MM.1S (cell line): ENCODE measurements at regions not wholly inside any gene's neighbourhood (a gene's known extent, or its start where the extent isn't known, plus 50 kb on each side); places are given as distances from the start of the nearest gene placed in this dataset.

Source experiments
- DNase-seq: peaks from one replicate; pipeline ENCODE4 v3.0.0-alpha.2; 2015
- H2AFZ ChIP-seq: fragments of 300-600 bp; sonication (generic); 2 replicates; pipeline ENCODE4 v1.6.0; 2016; ENCODE audit warnings: antibody characterized with exemption, low read length
- H3F3A ChIP-seq: fragments of 300-600 bp; sonication (generic); 2 replicates; pipeline ENCODE4 v1.6.1; 2016; ENCODE audit warnings: mild to moderate bottlenecking, antibody characterized with exemption, low read length, moderate library complexity, mixed read lengths; ENCODE audit not compliant: insufficient read depth
- H3K27ac ChIP-seq: fragments of 300-600 bp; sonication (generic); 2 replicates; pipeline ENCODE4 v1.5.1; 2016; ENCODE audit warnings: mild to moderate bottlenecking, low read length
- H3K27me3 ChIP-seq: fragments of 300-600 bp; sonication (generic); replicated peaks from 2 replicates; pipeline ENCODE4 v1.6.0; 2016; ENCODE audit warnings: low read length; ENCODE audit not compliant: insufficient read depth
- H3K36me3 ChIP-seq: fragments of 300-600 bp; sonication (generic); replicated peaks from 2 replicates; pipeline ENCODE4 v1.6.1; 2016; ENCODE audit warnings: mild to moderate bottlenecking, low read length, mixed read lengths; ENCODE audit not compliant: insufficient read depth
- H3K4me1 ChIP-seq: fragments of 300-600 bp; sonication (generic); 2 replicates; pipeline ENCODE4 v1.6.1; 2016; ENCODE audit warnings: low read length, mixed read lengths
- H3K4me2 ChIP-seq: fragments of 300-600 bp; sonication (generic); 2 replicates; pipeline ENCODE4 v1.6.0; 2016; ENCODE audit warnings: low read depth, low read length
- H3K4me3 ChIP-seq: fragments of 300-600 bp; sonication (generic); 2 replicates; pipeline ENCODE4 v1.5.1; 2016; ENCODE audit warnings: low read length, mixed read lengths
- H3K79me2 ChIP-seq: fragments of 300-600 bp; sonication (generic); 2 replicates; pipeline ENCODE4 v1.6.1; 2016; ENCODE audit warnings: mixed run types, low read length, mixed read lengths
- H3K9ac ChIP-seq: fragments of 300-600 bp; sonication (generic); 2 replicates; pipeline ENCODE4 v1.6.1; 2016; ENCODE audit warnings: low read length, mixed read lengths
- H3K9me2 ChIP-seq: fragments of 300-600 bp; sonication (generic); replicated peaks from 2 replicates; pipeline ENCODE4 v1.6.1; 2016; ENCODE audit warnings: mild to moderate bottlenecking, low read length, mixed read lengths; ENCODE audit not compliant: insufficient read depth
- H3K9me3 ChIP-seq: fragments of 300-600 bp; sonication (generic); replicated peaks from 2 replicates; pipeline ENCODE4 v1.6.1; 2016; ENCODE audit warnings: mild to moderate bottlenecking, low read length, mixed read lengths; ENCODE audit not compliant: insufficient read depth
- H4K20me1 ChIP-seq: fragments of 300-600 bp; sonication (generic); 2 replicates; pipeline ENCODE4 v1.6.1; 2016; ENCODE audit warnings: mild to moderate bottlenecking, low read length, moderate library complexity, mixed read lengths; ENCODE audit not compliant: insufficient read depth
- EZH2 ChIP-seq: fragments of 300-600 bp; sonication (generic); optimal IDR thresholded peaks from 2 replicates; pipeline ENCODE3; 2017; ENCODE audit warnings: low read depth, mild to moderate bottlenecking, antibody characterized with exemption, low read length, mixed read lengths
- EZH2phosphoT487 ChIP-seq: fragments of 300-600 bp; sonication (generic); IDR thresholded peaks from 2 replicates; pipeline ENCODE4 v1.6.1; 2018; ENCODE audit warnings: antibody characterized with exemption, low read length
- TF ChIP-seq, protein P1 (sequence below): fragments of 300-600 bp; sonication (generic); IDR thresholded peaks from 2 replicates; pipeline ENCODE4 v1.5.1; 2016; ENCODE audit warnings: antibody characterized with exemption, low read length, mixed read lengths

DNA sequence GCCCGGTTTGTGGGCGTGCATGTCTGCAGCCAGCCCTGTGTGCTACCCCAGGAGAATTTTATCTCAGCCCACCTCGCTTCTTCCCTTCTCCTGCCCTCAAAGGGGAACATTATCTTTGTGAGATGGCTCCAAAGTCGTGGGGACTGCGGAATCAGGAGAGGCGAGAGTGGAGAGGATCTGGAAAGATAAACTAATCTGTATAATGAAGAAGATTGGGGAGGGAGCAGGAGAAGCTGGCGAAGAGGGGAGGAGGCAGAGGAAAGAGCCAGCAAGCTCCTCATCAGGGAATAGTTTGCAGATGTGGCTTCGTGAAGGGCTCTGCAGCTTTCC is 310.3 kb downstream of the MATN1 start:
- H3K79me2 ChIP-seq, result no peaks in the 10 kb centered on the region
- H3K9me3 ChIP-seq, result no peaks in the 10 kb centered on the region
- no peaks in the 10 kb centered on the region for H3K4me1 ChIP-seq
- no peak for DNase-seq
- no peaks in the 10 kb centered on the region for H4K20me1 ChIP-seq
- TF ChIP-seq, protein P1, sequence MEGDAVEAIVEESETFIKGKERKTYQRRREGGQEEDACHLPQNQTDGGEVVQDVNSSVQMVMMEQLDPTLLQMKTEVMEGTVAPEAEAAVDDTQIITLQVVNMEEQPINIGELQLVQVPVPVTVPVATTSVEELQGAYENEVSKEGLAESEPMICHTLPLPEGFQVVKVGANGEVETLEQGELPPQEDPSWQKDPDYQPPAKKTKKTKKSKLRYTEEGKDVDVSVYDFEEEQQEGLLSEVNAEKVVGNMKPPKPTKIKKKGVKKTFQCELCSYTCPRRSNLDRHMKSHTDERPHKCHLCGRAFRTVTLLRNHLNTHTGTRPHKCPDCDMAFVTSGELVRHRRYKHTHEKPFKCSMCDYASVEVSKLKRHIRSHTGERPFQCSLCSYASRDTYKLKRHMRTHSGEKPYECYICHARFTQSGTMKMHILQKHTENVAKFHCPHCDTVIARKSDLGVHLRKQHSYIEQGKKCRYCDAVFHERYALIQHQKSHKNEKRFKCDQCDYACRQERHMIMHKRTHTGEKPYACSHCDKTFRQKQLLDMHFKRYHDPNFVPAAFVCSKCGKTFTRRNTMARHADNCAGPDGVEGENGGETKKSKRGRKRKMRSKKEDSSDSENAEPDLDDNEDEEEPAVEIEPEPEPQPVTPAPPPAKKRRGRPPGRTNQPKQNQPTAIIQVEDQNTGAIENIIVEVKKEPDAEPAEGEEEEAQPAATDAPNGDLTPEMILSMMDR, result no peak
- no peak for TF ChIP-seq EZH2phosphoT487
- TF ChIP-seq EZH2, result no peak
- H3K9ac ChIP-seq, result no peak overlapping the region
- H3K36me3 ChIP-seq, result no peaks in the 10 kb centered on the region
- no peak overlapping the region for H3K4me2 ChIP-seq
- H3F3A ChIP-seq, result no peaks in the 10 kb centered on the region
- no peaks in the 10 kb centered on the region for H3K9me2 ChIP-seq
- H2AFZ ChIP-seq, result no peak overlapping the region
- peaks cover 82% of the 10 kb centered on the region for H3K27me3 ChIP-seq
- H3K27ac ChIP-seq, result no peak overlapping the region
- no peak overlapping the region for H3K4me3 ChIP-seq

DNA sequence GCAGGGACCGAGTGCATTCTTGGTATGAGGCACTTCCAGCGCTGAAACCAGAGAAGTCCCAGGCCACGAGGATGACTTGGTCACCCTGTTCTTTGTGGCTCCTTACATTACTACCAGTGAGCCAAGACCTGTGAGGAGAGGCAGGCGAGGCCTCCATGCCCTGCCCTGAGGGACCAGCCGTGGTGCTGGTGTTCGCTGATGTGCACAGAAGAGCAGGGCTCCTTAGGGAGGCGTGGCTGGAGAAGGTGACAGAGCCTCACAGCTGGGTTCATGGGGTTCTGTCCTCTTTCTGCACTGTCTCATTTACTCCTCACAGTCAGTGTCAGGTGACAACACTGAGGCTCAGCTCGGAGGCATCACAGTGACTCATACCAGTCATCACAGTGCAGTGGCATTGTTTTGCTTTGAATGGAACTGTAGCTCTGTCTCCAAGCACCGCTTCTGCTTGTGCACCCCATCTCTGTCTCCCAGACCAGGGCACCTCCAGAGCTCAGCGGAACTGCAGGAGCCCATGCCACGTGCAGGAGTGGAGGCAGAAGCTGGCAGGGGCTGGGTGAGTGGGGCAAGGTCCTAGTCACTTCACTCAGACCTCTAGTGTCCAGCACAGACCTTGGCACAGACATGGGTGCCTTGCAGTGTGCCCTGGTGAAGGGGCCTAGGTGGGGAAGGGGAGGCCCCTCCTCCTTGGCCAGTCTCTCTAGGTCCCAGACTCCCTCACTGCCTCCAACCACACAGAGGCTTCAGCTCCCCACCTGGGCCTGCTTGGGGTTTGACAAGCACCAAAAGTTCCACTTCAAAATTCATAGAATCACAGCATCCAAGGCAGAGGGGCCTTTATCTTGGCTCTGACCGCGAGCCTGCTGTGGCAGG is 310.9 kb downstream of the MATN1 start:
- Histone ChIP-seq H3K4me3 (no peak overlapping the region), H3K4me1 (no peaks in the 10 kb centered on the region), H3K27me3 (peaks cover 82% of the 10 kb centered on the region), H3K9ac (no peak overlapping the region), H3K4me2 (no peak overlapping the region), H2AFZ (no peak overlapping the region), H3K9me2 (no peaks in the 10 kb centered on the region), H3K36me3 (no peaks in the 10 kb centered on the region), H3K27ac (no peak overlapping the region), H3F3A (no peaks in the 10 kb centered on the region), H3K9me3 (no peaks in the 10 kb centered on the region), H3K79me2 (no peaks in the 10 kb centered on the region), H4K20me1 (no peaks in the 10 kb centered on the region)
- TF ChIP-seq, protein P1, result no peak
- TF ChIP-seq EZH2 (no peak), EZH2phosphoT487 (no peak)
- no peak for DNase-seq

DNA sequence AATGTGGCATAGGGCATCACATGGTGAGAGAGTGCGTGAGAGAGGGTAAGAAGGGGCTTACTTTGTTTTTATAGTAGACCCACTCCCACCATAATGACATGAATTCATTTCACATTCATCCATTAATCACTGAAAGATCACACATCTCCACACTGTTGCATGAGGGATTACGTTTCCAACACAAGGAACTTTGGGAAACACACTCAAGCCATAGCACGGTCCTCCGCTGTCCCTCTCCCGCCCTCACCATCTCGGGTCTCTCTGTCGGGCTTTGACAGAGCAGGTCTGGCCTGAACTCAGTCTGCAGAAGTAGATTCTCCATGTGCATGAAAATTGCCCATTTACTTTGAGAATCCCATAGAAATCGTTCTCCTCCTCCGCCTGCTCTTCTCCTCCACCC is 312.2 kb downstream of the MATN1 start:
- Histone ChIP-seq H3F3A (no peaks in the 10 kb centered on the region), H3K79me2 (no peaks in the 10 kb centered on the region), H3K4me2 (no peak overlapping the region), H3K36me3 (no peaks in the 10 kb centered on the region), H3K27ac (no peak overlapping the region), H4K20me1 (no peaks in the 10 kb centered on the region), H3K4me1 (no peaks in the 10 kb centered on the region), H3K9me2 (no peaks in the 10 kb centered on the region), H3K4me3 (no peak overlapping the region), H2AFZ (no peak overlapping the region), H3K27me3 (peaks cover 83% of the 10 kb centered on the region), H3K9ac (no peak overlapping the region), H3K9me3 (no peaks in the 10 kb centered on the region)
- TF ChIP-seq, protein P1, result no peak
- no peak for TF ChIP-seq EZH2phosphoT487
- no peak for TF ChIP-seq EZH2
- DNase-seq, result no peak
